Lung microvascular endothelial cell (primary cell): ENCODE measurements at regions not wholly inside any gene's neighbourhood (a gene's known extent, or its start where the extent isn't known, plus 50 kb on each side); places are given as distances from the start of the nearest gene placed in this dataset.
"Not testable (repeated sequence)": the region's sequence is repeated elsewhere in the genome, so short reads cannot be mapped to it uniquely, and the experiment has no call there.

Source experiments
- DNase-seq, 2 donors: peaks; one replicate each; pipeline versions ENCODE4 v3.0.0 to v3.0.0-alpha.2; 2010; ENCODE audit warnings: low read depth in 2 of 2

DNA sequence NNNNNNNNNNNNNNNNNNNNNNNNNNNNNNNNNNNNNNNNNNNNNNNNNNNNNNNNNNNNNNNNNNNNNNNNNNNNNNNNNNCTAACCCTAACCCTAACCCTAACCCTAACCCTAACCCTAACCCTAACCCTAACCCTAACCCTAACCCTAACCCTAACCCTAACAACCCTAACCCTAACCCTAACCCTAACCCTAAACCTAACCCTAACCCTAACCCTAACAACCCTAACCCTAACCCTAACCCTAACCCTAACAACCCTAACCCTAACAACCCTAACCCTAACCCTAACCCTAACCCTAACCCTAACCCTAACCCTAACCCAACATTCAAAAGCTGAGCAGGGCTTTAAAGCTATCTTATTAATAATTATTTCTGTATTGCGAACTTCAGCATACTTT, 182.5 kb upstream of the FAM20C start:
- DNase-seq = not testable (repeated sequence)

- DNase-seq = not testable (repeated sequence)
Observed at GRCh38 chr7:32565-33280, 159.6 kb upstream of the FAM20C start.

GRCh38 chr7:35121-35541, 157.2 kb upstream of the FAM20C start:
- DNase-seq = not testable (repeated sequence)

DNA sequence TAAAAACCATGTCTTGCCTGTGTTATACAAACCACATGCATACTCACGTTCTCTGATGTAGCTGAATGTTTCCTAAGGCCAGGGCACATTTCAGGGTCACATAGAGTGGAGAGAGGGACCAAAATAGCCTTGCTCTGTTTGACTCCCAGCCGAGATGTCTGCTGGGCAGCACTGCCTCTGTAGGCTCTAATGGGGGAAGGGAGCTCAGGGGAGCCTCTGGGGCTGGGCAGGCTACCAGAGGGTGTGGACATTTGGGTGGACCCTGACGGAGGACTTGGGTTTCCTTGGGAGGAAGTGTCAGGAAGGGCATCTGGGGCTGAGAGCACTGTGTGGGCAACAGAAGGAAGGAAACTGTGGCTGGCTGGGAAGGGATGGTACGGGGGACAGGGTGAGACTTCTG, 155.8 kb upstream of the FAM20C start:
- not testable (repeated sequence) for DNase-seq

DNA sequence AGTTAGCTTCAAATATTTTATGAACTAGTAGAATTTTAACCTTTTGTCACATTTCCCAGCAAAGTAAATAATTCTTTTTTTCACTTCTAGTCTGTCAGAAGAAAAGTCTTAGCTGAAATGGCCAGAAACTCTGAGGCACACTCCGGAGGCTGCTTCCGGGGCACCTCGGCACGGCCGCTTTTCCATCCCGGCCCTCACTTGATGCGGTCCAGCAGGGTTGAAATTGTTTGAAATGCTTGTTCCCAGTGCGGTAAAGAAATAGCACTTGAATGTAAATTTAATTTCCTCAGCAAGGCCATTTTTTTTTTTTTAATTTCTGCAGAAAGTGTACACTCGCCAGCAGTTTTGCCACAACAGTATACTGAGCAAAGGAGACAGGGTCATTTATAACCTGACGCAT, 154.7 kb upstream of the FAM20C start:
- not testable (repeated sequence) for DNase-seq

DNA sequence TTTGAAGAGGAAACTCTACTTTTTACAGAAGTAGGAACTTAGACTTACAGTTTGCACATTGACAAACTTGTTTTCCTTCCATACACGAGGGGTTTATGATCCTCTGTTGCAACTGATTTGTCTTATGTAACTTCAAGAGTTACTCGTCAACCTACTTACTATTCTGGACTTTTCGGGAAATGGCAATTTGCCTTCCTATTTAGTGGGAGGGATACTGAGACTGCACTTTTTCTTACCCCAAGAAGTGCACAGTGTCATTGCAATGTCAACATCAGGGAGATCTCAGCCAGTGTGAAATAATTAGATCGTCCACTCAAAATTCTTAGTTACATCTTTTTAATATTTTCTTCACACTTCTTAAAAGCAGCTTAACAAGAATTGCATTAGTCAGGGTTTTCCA, 153.9 kb upstream of the FAM20C start:
- not testable (repeated sequence) for DNase-seq

GRCh38 chr7:39984-40740, 152.2 kb upstream of the FAM20C start:
- not testable (repeated sequence) for DNase-seq

GRCh38 chr7:40799-41750, 151.3 kb upstream of the FAM20C start:
- no peak for DNase-seq

DNA sequence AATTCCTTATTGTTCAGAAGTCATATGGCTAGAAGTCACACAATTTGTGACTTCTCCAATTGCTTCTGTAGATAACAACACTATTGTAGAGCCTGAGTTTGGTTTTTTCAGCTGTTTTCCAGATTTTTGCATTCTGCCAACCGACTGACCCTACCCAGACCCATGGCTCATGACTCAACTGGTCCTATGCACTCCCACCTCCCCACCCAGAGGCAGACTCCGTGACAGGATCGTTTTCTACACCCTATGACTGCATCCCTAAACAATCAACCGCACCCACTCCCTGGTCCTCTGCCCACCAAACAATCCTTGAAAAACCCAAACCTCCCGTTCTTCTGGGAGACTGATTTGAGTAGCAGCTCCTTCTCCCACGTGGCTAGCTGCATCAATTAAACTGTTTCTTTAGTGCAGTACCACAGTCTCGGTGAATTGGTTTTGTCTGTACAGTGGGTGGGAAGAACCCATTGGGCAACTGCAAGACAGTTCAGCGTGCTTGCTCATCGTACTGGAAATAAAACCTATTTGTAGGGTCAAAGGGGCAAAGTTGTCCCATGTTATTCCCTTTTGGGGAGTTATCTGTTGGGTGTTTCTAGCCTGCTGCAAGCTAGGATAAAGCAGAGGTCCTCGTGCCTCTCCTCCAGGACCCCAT, 150.3 kb upstream of the FAM20C start:
- DNase-seq = no peak

- DNase-seq = no peak
Observed at GRCh38 chr7:43791-44540, 148.4 kb upstream of the FAM20C start.

DNA sequence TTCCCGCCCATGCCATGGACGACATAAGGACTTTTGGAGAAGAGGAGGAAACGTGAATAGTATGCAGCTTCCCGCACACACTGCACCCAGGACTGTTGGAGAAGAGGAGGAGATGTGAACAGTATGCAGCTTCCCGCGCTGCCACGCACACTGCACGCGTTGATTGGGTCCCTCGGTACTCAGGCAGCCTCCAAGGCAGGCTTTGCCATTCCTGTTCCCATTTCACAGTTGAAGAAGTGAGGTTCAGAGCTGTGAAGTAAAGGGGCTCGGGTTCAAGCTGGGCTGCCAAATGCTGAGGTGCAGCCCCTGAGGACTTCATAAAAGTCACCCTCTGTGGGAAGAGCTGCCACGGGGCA, 147.9 kb upstream of the FAM20C start:
- DNase-seq = no peak

DNA sequence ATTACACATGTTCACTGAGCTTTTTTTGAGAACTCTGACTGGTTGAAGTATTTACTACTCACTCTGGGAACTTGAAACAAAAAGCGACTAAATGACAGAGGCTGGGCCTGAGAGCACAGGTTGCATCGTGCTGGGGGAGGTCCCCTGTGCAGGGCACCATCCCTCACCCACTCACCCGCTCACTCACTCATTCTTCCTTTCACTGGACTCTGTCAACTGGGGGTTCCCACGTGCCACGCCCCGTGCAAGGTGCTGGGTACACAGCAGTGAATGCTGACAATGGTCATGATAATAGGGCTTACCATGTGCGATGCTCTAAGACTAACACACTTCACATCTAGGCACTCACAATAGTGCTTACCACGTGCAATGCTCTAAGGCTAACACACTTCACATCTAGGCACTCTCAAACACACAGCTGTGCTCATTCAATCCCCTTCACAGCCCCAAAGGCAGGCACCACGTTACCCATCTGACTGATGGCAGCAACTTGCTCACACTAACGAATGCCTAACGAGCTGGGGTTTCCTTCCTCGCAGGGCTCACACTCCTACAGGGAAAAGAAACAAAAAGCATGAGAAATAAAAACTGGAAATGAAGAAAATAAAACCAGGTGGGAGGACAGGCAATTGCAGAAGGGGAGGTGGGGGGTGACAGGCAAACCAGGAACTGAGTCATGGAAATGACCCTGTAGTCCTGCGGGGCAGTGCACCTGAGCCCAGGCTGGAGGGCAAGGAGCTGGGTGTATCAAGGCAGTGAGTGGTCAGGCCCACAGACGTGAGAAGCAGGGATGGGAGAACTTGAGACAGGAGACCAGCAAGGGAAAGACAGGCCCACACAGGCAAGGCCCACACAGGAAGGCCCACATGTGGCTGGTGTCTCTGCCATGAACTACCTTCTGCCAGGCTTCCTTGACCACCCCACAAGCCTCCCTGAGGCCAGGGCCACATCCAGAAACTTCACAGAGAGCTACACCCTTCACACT, 147.0 kb upstream of the FAM20C start:
- DNase-seq = no peak

DNA sequence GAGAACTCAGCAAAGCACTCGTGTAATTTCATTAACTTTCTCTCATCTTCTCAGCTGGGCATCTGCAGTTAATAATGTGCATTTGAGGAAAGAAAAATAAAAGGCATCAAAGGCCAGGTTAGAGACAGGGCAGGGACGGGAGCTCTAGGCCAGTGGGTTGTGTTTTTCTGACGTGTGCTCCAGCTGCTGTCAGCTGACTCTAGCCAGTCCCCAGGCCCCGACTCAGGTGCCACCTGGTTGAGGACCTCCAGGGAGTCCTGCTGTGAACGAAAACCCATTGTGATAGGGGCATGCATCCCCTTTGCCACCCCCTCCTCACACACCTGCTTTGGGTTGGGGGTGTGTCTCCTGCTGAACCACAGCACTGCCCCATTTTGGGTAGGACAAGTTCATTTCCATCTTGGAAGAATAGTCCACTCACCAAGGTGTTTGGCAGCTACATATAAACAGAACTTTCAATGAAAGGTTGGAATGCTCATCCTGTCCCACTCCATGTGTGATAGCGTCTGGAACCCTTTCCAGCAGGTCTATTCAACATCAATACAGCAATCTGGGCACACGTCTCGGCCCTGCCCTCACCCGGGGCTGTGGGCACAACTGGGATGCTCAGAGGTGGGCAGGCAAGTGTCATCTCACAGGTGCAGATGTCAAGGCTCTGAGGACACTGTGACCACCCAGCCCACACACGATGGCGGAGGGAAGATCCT, 146.1 kb upstream of the FAM20C start:
- DNase-seq = no peak

DNA sequence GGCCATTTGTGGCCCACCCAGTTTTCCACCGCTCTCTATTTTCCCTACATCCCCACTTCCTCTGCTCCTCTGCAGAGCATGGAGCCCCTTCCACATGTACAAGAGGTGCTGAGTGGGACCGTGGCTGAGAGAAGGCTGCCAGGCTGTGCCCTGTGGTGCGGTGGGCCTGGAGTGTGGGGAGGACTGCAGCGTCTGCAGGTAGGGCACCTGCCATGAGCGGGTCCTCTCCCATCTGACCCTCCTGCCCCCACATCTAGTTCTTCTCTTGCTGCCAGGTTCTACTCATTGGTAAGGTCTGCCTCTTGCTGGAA, 145.6 kb upstream of the FAM20C start:
- no peak for DNase-seq

DNA sequence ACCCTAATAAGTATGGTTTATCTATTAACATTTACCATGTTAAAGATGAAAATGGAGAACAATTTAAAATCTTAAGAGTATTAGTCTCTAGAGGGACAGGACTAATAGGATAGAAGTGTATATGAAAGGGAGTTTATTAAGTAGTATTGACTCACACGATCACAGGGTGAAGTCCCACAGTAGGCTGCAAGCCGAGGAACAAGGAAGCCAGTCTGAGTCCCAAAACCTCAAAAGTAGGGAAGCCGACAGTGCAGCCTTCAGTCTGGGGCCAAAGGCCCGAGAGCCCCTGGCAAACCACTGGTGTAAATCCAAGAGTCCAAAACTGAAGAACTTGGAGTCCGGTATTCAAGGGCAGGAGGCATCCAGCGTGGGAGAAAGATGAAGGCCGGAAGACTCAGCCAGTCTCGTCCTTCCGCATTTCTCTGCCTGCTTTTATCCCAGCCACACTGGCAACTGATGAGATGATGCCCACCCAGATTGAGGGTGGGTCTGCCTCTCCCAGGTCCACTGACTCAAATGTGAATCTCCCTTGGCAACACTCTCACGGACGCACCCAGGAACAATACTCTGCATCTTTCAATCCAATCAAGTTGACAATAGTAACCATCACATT, 140.8 kb upstream of the FAM20C start:
- DNase-seq = no peak

DNA sequence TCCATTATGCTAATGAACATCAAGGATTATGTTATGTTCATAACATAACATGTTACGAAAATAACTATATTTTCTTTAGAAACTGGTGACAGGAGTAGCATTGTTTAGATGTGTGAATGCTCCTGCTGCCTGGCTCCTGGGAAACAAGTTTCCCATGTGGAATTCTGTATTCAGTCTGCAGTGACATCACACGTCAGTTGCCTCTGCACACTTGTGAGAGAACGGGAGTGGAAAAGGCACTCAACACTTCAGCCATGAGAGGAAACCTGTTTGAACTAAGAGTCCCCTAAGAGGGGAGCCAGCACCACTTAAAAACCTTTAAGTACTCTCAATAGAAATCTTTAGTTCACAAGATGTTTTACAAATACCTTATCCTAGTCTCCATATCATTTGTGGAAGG, 140.3 kb upstream of the FAM20C start:
- DNase-seq = no peak

DNA sequence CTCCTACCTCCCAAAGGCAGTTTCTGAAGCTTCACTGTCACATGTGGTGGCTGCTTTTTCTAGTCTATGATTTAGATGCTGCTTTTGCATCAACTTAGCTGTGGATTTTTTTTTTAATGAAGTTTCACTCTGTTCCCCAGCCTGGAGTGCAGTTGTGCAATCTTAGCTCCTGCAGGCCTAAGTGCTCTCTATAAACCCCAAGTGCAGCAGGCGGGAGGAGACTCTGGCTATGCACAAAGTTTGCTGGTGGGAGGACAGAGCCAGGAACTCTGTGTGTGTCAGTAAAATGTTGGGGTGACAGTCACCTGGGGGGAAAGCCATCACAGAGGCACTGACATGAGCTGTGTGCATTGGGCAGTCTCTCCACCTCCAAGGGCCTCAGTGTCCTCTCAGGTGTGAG, 138.8 kb upstream of the FAM20C start:
- no peak for DNase-seq

- DNase-seq = no peak
Observed at GRCh38 chr7:54615-55014, 137.8 kb upstream of the FAM20C start.
